ENCODE measurements at regions not wholly inside any gene's neighbourhood (a gene's known extent, or its start where the extent isn't known, plus 50 kb on each side); places are given as distances from the start of the nearest gene placed in this dataset.

- Histone ChIP-seq H3K14ac (replicated peaks; ENCODE audit: low read depth, low read length) (no peak overlapping the region), H3K27me3 (ENCODE audit: control insufficient read depth, insufficient read depth, low read length) (no peaks in the 10 kb centered on the region), H3K4me2 (ENCODE audit: low read depth, low read length) (no peak overlapping the region), H3K9me1 (ENCODE audit: insufficient read depth, low read length) (no peaks in the 10 kb centered on the region), H4K20me1 (ENCODE audit: insufficient read depth, low read length) (no peaks in the 10 kb centered on the region), H3K23ac (ENCODE audit: low read depth, low read length) (no peak overlapping the region), H3K4me1 (ENCODE audit: control insufficient read depth, insufficient read depth, low read length) (no peaks in the 10 kb centered on the region), H3K9me3 (ENCODE audit: control insufficient read depth, insufficient read depth, low read length) (peaks cover 3% of the 10 kb centered on the region; the same call in 1 of the 2 replicates), H3K18ac (ENCODE audit: low read depth, low read length) (no peak overlapping the region), H2BK15ac (ENCODE audit: low read depth, low read length) (no peak overlapping the region), H2AK9ac (replicated peaks; ENCODE audit: low read depth, low read length, poor library complexity) (no peak overlapping the region), H3K56ac (ENCODE audit: extremely low read depth, insufficient read depth, low read length) (no peak overlapping the region), H3K36me3 (ENCODE audit: control insufficient read depth, insufficient read depth, low read length) (no peaks in the 10 kb centered on the region), H2AFZ (replicated peaks; ENCODE audit: low read length, poor library complexity) (no peak overlapping the region), H4K8ac (ENCODE audit: low read depth in 2 of 2, low read length in 2 of 2) (no peak overlapping the region), H2BK5ac (ENCODE audit: low read depth, low read length, poor library complexity, severe bottlenecking) (no peak overlapping the region), H3K4me3 (ENCODE audit: insufficient read depth, low read depth, low read length) (no peak overlapping the region), H3K79me1 (ENCODE audit: low read depth in 1 of 2, low read length in 2 of 2) (no peaks in the 10 kb centered on the region), H3K27ac (ENCODE audit: insufficient read depth, low read length) (no peak overlapping the region), H4K5ac (ENCODE audit: low read depth, low read length) (no peak overlapping the region), H2AK5ac (ENCODE audit: low read depth, low read length) (no peak overlapping the region), H4K91ac (ENCODE audit: insufficient read depth, low read depth, low read length) (no peak overlapping the region), H3K4ac (ENCODE audit: low read depth, low read length) (no peak overlapping the region), H3K9ac (ENCODE audit: low read depth, low read length) (no peak overlapping the region), H2BK120ac (ENCODE audit: low read depth, low read length) (no peak overlapping the region), H2BK20ac (ENCODE audit: low read depth, low read length) (no peak overlapping the region)
- ATAC-seq (ENCODE audit: low read depth) (no peak), DNase-seq (no peak)
- in situ Hi-C loops (cut with MboI; ENCODE audit: low sequenced_read_pairs) (no loop called here), dilution Hi-C loops (cut with HindIII; ENCODE audit: low sequenced_read_pairs, unreplicated experiment) (no loop called here), intact Hi-C loops (cut with micrococcal nuclease) (no loop called here)
- WGBS, 2 experiments (ENCODE audit: extremely low coverage in 2 of 2, insufficient read length in 1 of 2): no CpG with 5 or more reads among the region's 1 CpG
- BruUV-seq (replicated peaks): no TSS peak
- TF ChIP-seq CEBPB (IDR thresholded peaks at IDR 0.05; ENCODE audit: low read depth, low read length) (no peak), FOS (IDR thresholded peaks at IDR 0.05; ENCODE audit: low read depth, low read length) (no peak), CHD1 (IDR thresholded peaks at IDR 0.05; ENCODE audit: low read depth, low read length) (no peak), SMC3 (IDR thresholded peaks at IDR 0.05; ENCODE audit: low read depth, low read length) (no peak), NFE2L2 (IDR thresholded peaks at IDR 0.05; ENCODE audit: low read depth, low read length) (no peak), ELK1 (IDR thresholded peaks at IDR 0.05; ENCODE audit: borderline replicate concordance, low read depth, low read length) (no peak), POLR2A (IDR thresholded peaks at IDR 0.05; ENCODE audit: low read depth, low read length) (no peak), MAFK (IDR thresholded peaks at IDR 0.05; ENCODE audit: low read depth, low read length) (no peak), MXI1 (IDR thresholded peaks at IDR 0.05; ENCODE audit: borderline replicate concordance, low read depth, low read length) (no peak), RCOR1 (IDR thresholded peaks at IDR 0.05; ENCODE audit: insufficient replicate concordance, low read length) (no peak), RFX5 (IDR thresholded peaks at IDR 0.05; ENCODE audit: low read depth, low read length) (no peak), MAZ (IDR thresholded peaks at IDR 0.05; ENCODE audit: borderline replicate concordance, low read depth, low read length) (no peak), BHLHE40 (IDR thresholded peaks at IDR 0.05; ENCODE audit: low read depth, low read length) (no peak), RAD21 (IDR thresholded peaks at IDR 0.05; ENCODE audit: low read length) (no peak)
- CTCF ChIA-PET: no interaction called here
- POLR2A ChIA-PET (ENCODE audit: unreplicated experiment): no interaction called here
Observed at GRCh38 chr12:77768558-77768957, 62.1 kb upstream of the NAV3 start.

All from IMR-90 (cell line).